ENCODE measurements at regions not wholly inside any gene's neighbourhood (a gene's known extent, or its start where the extent isn't known, plus 50 kb on each side); places are given as distances from the start of the nearest gene placed in this dataset.

GRCh38 chr11:27281276-27281675 is 81.7 kb downstream of the CCDC34 start:
- no peak overlapping the region for H2AK9ac ChIP-seq (replicated peaks; ENCODE audit: low read depth, low read length, poor library complexity)
- H3K4me2 ChIP-seq (ENCODE audit: low read depth, low read length): no peak overlapping the region
- no peak for DNase-seq
- ChIA-PET CTCF (interaction anchor here (1.2 to 3.2 kb wide), 2 partner anchors 15 to 204 kb away, joined by 3 to 14 read pairs; no protein-coding TSS in a partner anchor), POLR2A (ENCODE audit: unreplicated experiment) (no interaction called here)
- no peak overlapping the region for H2BK120ac ChIP-seq (ENCODE audit: low read depth, low read length)
- H3K9ac ChIP-seq (ENCODE audit: low read depth, low read length): no peak overlapping the region
- no peak overlapping the region for H3K27ac ChIP-seq (ENCODE audit: insufficient read depth, low read length)
- no peak overlapping the region for H3K14ac ChIP-seq (replicated peaks; ENCODE audit: low read depth, low read length)
- no peak overlapping the region for H3K56ac ChIP-seq (ENCODE audit: extremely low read depth, insufficient read depth, low read length)
- H3K23ac ChIP-seq (ENCODE audit: low read depth, low read length): no peak overlapping the region
- no peaks in the 10 kb centered on the region for H3K9me3 ChIP-seq (ENCODE audit: control insufficient read depth, insufficient read depth, low read length)
- H4K5ac ChIP-seq (ENCODE audit: low read depth, low read length): no peak overlapping the region
- dilution Hi-C loops (cut with HindIII; ENCODE audit: low sequenced_read_pairs, unreplicated experiment) (no loop called here), in situ Hi-C loops (cut with MboI; ENCODE audit: low sequenced_read_pairs) (no loop called here), intact Hi-C loops (cut with micrococcal nuclease) (loop anchor here (10.0 kb wide), 1 partner anchor 66 kb away; no protein-coding TSS in a partner anchor)
- no peak overlapping the region for H3K18ac ChIP-seq (ENCODE audit: low read depth, low read length)
- H2AFZ ChIP-seq (replicated peaks; ENCODE audit: low read length, poor library complexity): no peak overlapping the region
- H3K27me3 ChIP-seq (ENCODE audit: control insufficient read depth, insufficient read depth, low read length): peaks cover 17% of the 10 kb centered on the region
- no CpG with 5 or more reads among the region's 2 CpGs for WGBS, 2 experiments (ENCODE audit: extremely low coverage in 2 of 2, insufficient read length in 1 of 2)
- H4K91ac ChIP-seq (ENCODE audit: insufficient read depth, low read depth, low read length): no peak overlapping the region
- no peaks in the 10 kb centered on the region for H3K79me1 ChIP-seq (ENCODE audit: low read depth in 1 of 2, low read length in 2 of 2)
- H2BK5ac ChIP-seq (ENCODE audit: low read depth, low read length, poor library complexity, severe bottlenecking): no peak overlapping the region
- H4K8ac ChIP-seq (ENCODE audit: low read depth in 2 of 2, low read length in 2 of 2): no peak overlapping the region
- H2AK5ac ChIP-seq (ENCODE audit: low read depth, low read length): no peak overlapping the region
- no peak overlapping the region for H3K4me3 ChIP-seq (ENCODE audit: insufficient read depth, low read depth, low read length)
- TF ChIP-seq, protein P1, sequence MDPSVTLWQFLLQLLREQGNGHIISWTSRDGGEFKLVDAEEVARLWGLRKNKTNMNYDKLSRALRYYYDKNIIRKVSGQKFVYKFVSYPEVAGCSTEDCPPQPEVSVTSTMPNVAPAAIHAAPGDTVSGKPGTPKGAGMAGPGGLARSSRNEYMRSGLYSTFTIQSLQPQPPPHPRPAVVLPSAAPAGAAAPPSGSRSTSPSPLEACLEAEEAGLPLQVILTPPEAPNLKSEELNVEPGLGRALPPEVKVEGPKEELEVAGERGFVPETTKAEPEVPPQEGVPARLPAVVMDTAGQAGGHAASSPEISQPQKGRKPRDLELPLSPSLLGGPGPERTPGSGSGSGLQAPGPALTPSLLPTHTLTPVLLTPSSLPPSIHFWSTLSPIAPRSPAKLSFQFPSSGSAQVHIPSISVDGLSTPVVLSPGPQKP (IDR thresholded peaks at IDR 0.05; ENCODE audit: borderline replicate concordance, low read depth, low read length): no peak
- TF ChIP-seq MAFK (IDR thresholded peaks at IDR 0.05; ENCODE audit: low read depth, low read length): no peak
- TF ChIP-seq FOS (IDR thresholded peaks at IDR 0.05; ENCODE audit: low read depth, low read length): no peak
- no peak for TF ChIP-seq CHD1 (IDR thresholded peaks at IDR 0.05; ENCODE audit: low read depth, low read length)
- TF ChIP-seq RAD21 (IDR thresholded peaks at IDR 0.05; ENCODE audit: low read length): no peak
- TF ChIP-seq CEBPB (IDR thresholded peaks at IDR 0.05; ENCODE audit: low read depth, low read length): no peak
- no peak for TF ChIP-seq MAZ (IDR thresholded peaks at IDR 0.05; ENCODE audit: borderline replicate concordance, low read depth, low read length)
- TF ChIP-seq, protein P2, sequence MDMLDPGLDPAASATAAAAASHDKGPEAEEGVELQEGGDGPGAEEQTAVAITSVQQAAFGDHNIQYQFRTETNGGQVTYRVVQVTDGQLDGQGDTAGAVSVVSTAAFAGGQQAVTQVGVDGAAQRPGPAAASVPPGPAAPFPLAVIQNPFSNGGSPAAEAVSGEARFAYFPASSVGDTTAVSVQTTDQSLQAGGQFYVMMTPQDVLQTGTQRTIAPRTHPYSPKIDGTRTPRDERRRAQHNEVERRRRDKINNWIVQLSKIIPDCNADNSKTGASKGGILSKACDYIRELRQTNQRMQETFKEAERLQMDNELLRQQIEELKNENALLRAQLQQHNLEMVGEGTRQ (IDR thresholded peaks at IDR 0.05; ENCODE audit: low read depth, low read length): no peak
- no peak for TF ChIP-seq RCOR1 (IDR thresholded peaks at IDR 0.05; ENCODE audit: insufficient replicate concordance, low read length)
- no peak for TF ChIP-seq SMC3 (IDR thresholded peaks at IDR 0.05; ENCODE audit: low read depth, low read length)
- TF ChIP-seq, protein P3, sequence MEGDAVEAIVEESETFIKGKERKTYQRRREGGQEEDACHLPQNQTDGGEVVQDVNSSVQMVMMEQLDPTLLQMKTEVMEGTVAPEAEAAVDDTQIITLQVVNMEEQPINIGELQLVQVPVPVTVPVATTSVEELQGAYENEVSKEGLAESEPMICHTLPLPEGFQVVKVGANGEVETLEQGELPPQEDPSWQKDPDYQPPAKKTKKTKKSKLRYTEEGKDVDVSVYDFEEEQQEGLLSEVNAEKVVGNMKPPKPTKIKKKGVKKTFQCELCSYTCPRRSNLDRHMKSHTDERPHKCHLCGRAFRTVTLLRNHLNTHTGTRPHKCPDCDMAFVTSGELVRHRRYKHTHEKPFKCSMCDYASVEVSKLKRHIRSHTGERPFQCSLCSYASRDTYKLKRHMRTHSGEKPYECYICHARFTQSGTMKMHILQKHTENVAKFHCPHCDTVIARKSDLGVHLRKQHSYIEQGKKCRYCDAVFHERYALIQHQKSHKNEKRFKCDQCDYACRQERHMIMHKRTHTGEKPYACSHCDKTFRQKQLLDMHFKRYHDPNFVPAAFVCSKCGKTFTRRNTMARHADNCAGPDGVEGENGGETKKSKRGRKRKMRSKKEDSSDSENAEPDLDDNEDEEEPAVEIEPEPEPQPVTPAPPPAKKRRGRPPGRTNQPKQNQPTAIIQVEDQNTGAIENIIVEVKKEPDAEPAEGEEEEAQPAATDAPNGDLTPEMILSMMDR (conservative IDR thresholded peaks at IDR 0.05; ENCODE audit: low read depth, low read length): no peak
- no peak for TF ChIP-seq NFE2L2 (IDR thresholded peaks at IDR 0.05; ENCODE audit: low read depth, low read length)
- TF ChIP-seq BHLHE40 (IDR thresholded peaks at IDR 0.05; ENCODE audit: low read depth, low read length): no peak
- TF ChIP-seq POLR2A (IDR thresholded peaks at IDR 0.05; ENCODE audit: low read depth, low read length): no peak
- no peak overlapping the region for H3K4ac ChIP-seq (ENCODE audit: low read depth, low read length)
- peaks cover 8% of the 10 kb centered on the region for H3K4me1 ChIP-seq (ENCODE audit: control insufficient read depth, insufficient read depth, low read length)
- H3K9me1 ChIP-seq (ENCODE audit: insufficient read depth, low read length): peaks cover 11% of the 10 kb centered on the region; the same call in 1 of the 2 replicates
- H2BK20ac ChIP-seq (ENCODE audit: low read depth, low read length): no peak overlapping the region
- H2BK15ac ChIP-seq (ENCODE audit: low read depth, low read length): no peak overlapping the region
- no TSS peak for BruUV-seq (replicated peaks)
- no peaks in the 10 kb centered on the region for H3K36me3 ChIP-seq (ENCODE audit: control insufficient read depth, insufficient read depth, low read length)
- ATAC-seq (ENCODE audit: low read depth): no peak
- H4K20me1 ChIP-seq (ENCODE audit: insufficient read depth, low read length): peaks cover 9% of the 10 kb centered on the region; the same call in 1 of the 2 replicates
